ENCODE measurements at regions not wholly inside any gene's neighbourhood (a gene's known extent, or its start where the extent isn't known, plus 50 kb on each side); places are given as distances from the start of the nearest gene placed in this dataset.
"Not testable (repeated sequence)": the region's sequence is repeated elsewhere in the genome, so short reads cannot be mapped to it uniquely, and the experiment has no call there.

GRCh38 chrX:152037183-152037582 is 62.7 kb upstream of the GABRE start:
- no peak overlapping the region for H4K12ac ChIP-seq (ENCODE audit: low read depth, low read length)

GRCh38 chrX:152031346-152031745 is 56.9 kb upstream of the GABRE start:
- not testable (repeated sequence) for H3K14ac ChIP-seq (ENCODE audit: low read length); H3K9me3 ChIP-seq (ENCODE audit: insufficient read depth, low read depth, low read length); H3K4me1 ChIP-seq (ENCODE audit: control insufficient read depth in 1 of 2, insufficient read depth in 2 of 2, low read length in 2 of 2); H3K4ac ChIP-seq (ENCODE audit: low read depth, low read length); H4K8ac ChIP-seq (ENCODE audit: low read depth, low read length); H3K27me3 ChIP-seq (ENCODE audit: insufficient read depth, low read length); H3K36me3 ChIP-seq (ENCODE audit: control insufficient read depth in 1 of 2, insufficient read depth in 2 of 2, low read length in 2 of 2); H3K79me1 ChIP-seq (ENCODE audit: low read length); DNase-seq; H3K23ac ChIP-seq (ENCODE audit: low read length); H3K79me2 ChIP-seq (ENCODE audit: control insufficient read depth, insufficient read depth, low read length, poor library complexity); H4K91ac ChIP-seq (ENCODE audit: low read depth, low read length); H2BK12ac ChIP-seq (ENCODE audit: low read length); H3K18ac ChIP-seq (ENCODE audit: low read length); H4K12ac ChIP-seq (ENCODE audit: low read depth, low read length); H2AFZ ChIP-seq (ENCODE audit: insufficient read depth, low read length, poor library complexity); H2AK5ac ChIP-seq (ENCODE audit: low read length); H3K4me2 ChIP-seq (ENCODE audit: low read length); H3K9ac ChIP-seq (ENCODE audit: low read length); H3K27ac ChIP-seq (ENCODE audit: low read depth, low read length); H3K4me3 ChIP-seq (ENCODE audit: low read depth, low read length); H2BK5ac ChIP-seq (ENCODE audit: low read depth, low read length, poor library complexity); H2BK120ac ChIP-seq (ENCODE audit: insufficient read depth, low read length, poor library complexity)
- no CpG with 5 or more reads among the region's 1 CpG for WGBS (ENCODE audit: extremely low coverage, insufficient coverage, insufficient read length)

More at GRCh38 chrX:152037183-152037582, 62.7 kb upstream of the GABRE start:
- Histone ChIP-seq H3K9me3 (ENCODE audit: insufficient read depth, low read depth, low read length) (no peaks in the 10 kb centered on the region), H2BK120ac (ENCODE audit: insufficient read depth, low read length, poor library complexity) (no peak overlapping the region), H2BK5ac (ENCODE audit: low read depth, low read length, poor library complexity) (no peak overlapping the region), H3K4me3 (ENCODE audit: low read depth, low read length) (no peak overlapping the region), H4K8ac (ENCODE audit: low read depth, low read length) (no peak overlapping the region), H3K9ac (ENCODE audit: low read length) (no peak overlapping the region), H3K23ac (ENCODE audit: low read length) (no peak overlapping the region), H2BK12ac (ENCODE audit: low read length) (no peak overlapping the region), H2AK5ac (ENCODE audit: low read length) (no peak overlapping the region), H3K4me2 (ENCODE audit: low read length) (no peak overlapping the region), H2AFZ (ENCODE audit: insufficient read depth, low read length, poor library complexity) (no peak overlapping the region), H3K18ac (ENCODE audit: low read length) (no peak overlapping the region), H3K4me1 (ENCODE audit: control insufficient read depth in 1 of 2, insufficient read depth in 2 of 2, low read length in 2 of 2) (no peaks in the 10 kb centered on the region), H3K79me2 (ENCODE audit: control insufficient read depth, insufficient read depth, low read length, poor library complexity) (no peaks in the 10 kb centered on the region), H3K79me1 (ENCODE audit: low read length) (no peaks in the 10 kb centered on the region), H3K14ac (ENCODE audit: low read length) (no peak overlapping the region), H3K4ac (ENCODE audit: low read depth, low read length) (no peak overlapping the region), H3K27ac (ENCODE audit: low read depth, low read length) (no peak overlapping the region), H3K36me3 (ENCODE audit: control insufficient read depth in 1 of 2, insufficient read depth in 2 of 2, low read length in 2 of 2) (no peaks in the 10 kb centered on the region), H4K91ac (ENCODE audit: low read depth, low read length) (no peak overlapping the region), H3K27me3 (ENCODE audit: insufficient read depth, low read length) (no peaks in the 10 kb centered on the region)
- no peak for DNase-seq
- no CpG with 5 or more reads among the region's 1 CpG for WGBS (ENCODE audit: extremely low coverage, insufficient coverage, insufficient read length)

DNA sequence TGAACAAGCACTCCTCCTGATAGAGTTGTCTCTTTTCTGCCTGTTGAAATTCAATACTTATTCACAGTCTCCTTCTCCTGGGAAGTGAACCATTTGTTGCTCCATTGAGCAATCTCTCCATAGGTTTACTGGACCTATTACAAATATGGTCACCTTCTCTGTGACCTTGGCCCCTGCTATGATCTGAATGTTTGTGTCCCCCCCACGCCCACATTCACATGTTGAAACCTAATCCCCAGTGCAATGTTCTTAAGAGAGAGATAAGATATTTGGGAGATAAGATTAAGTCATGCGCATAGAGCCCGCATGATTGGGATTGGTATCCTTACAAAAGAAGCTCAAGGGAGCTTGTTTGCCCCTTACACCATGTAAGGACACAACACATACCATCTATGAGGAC is 54.1 kb upstream of the GABRE start:
- Histone ChIP-seq H3K18ac (ENCODE audit: low read length) (no peak overlapping the region), H2AFZ (ENCODE audit: insufficient read depth, low read length, poor library complexity) (no peak overlapping the region), H2AK5ac (ENCODE audit: low read length) (no peak overlapping the region), H3K4me1 (ENCODE audit: control insufficient read depth in 1 of 2, insufficient read depth in 2 of 2, low read length in 2 of 2) (no peaks in the 10 kb centered on the region), H4K12ac (ENCODE audit: low read depth, low read length) (no peak overlapping the region), H3K27me3 (ENCODE audit: insufficient read depth, low read length) (no peaks in the 10 kb centered on the region), H3K9me3 (ENCODE audit: insufficient read depth, low read depth, low read length) (no peaks in the 10 kb centered on the region), H3K23ac (ENCODE audit: low read length) (no peak overlapping the region), H3K36me3 (ENCODE audit: control insufficient read depth in 1 of 2, insufficient read depth in 2 of 2, low read length in 2 of 2) (no peaks in the 10 kb centered on the region), H2BK120ac (ENCODE audit: insufficient read depth, low read length, poor library complexity) (no peak overlapping the region), H3K4me3 (ENCODE audit: low read depth, low read length) (no peak overlapping the region), H4K91ac (ENCODE audit: low read depth, low read length) (no peak overlapping the region), H3K79me1 (ENCODE audit: low read length) (no peaks in the 10 kb centered on the region), H3K14ac (ENCODE audit: low read length) (no peak overlapping the region), H3K4ac (ENCODE audit: low read depth, low read length) (no peak overlapping the region), H3K27ac (ENCODE audit: low read depth, low read length) (no peak overlapping the region), H3K79me2 (ENCODE audit: control insufficient read depth, insufficient read depth, low read length, poor library complexity) (no peaks in the 10 kb centered on the region), H2BK12ac (ENCODE audit: low read length) (no peak overlapping the region), H3K9ac (ENCODE audit: low read length) (no peak overlapping the region), H2BK5ac (ENCODE audit: low read depth, low read length, poor library complexity) (no peak overlapping the region), H4K8ac (ENCODE audit: low read depth, low read length) (no peak overlapping the region), H3K4me2 (ENCODE audit: low read length) (no peak overlapping the region)
- WGBS (ENCODE audit: extremely low coverage, insufficient coverage, insufficient read length), result no CpG with 5 or more reads among the region's 3 CpGs
- DNase-seq, result peak; percentile 66 to 80

- no peak overlapping the region for H2BK120ac ChIP-seq (ENCODE audit: insufficient read depth, low read length, poor library complexity)
- H3K4me1 ChIP-seq (ENCODE audit: control insufficient read depth in 1 of 2, insufficient read depth in 2 of 2, low read length in 2 of 2), result no peaks in the 10 kb centered on the region
- no peaks in the 10 kb centered on the region for H3K79me1 ChIP-seq (ENCODE audit: low read length)
- no peak overlapping the region for H2BK5ac ChIP-seq (ENCODE audit: low read depth, low read length, poor library complexity)
- H3K27me3 ChIP-seq (ENCODE audit: insufficient read depth, low read length), result no peaks in the 10 kb centered on the region
- no peak overlapping the region for H4K12ac ChIP-seq (ENCODE audit: low read depth, low read length)
- H3K9me3 ChIP-seq (ENCODE audit: insufficient read depth, low read depth, low read length), result no peaks in the 10 kb centered on the region
- no peak overlapping the region for H3K4me2 ChIP-seq (ENCODE audit: low read length)
- no peak overlapping the region for H4K91ac ChIP-seq (ENCODE audit: low read depth, low read length)
- no peak overlapping the region for H3K23ac ChIP-seq (ENCODE audit: low read length)
- no peak overlapping the region for H2AK5ac ChIP-seq (ENCODE audit: low read length)
- no peaks in the 10 kb centered on the region for H3K79me2 ChIP-seq (ENCODE audit: control insufficient read depth, insufficient read depth, low read length, poor library complexity)
- no CpG with 5 or more reads among the region's 5 CpGs for WGBS (ENCODE audit: extremely low coverage, insufficient coverage, insufficient read length)
- H2BK12ac ChIP-seq (ENCODE audit: low read length), result no peak overlapping the region
- no peak overlapping the region for H2AFZ ChIP-seq (ENCODE audit: insufficient read depth, low read length, poor library complexity)
- no peak overlapping the region for H4K8ac ChIP-seq (ENCODE audit: low read depth, low read length)
- H3K27ac ChIP-seq (ENCODE audit: low read depth, low read length), result no peak overlapping the region
- no peak overlapping the region for H3K18ac ChIP-seq (ENCODE audit: low read length)
- no peak overlapping the region for H3K4me3 ChIP-seq (ENCODE audit: low read depth, low read length)
- no peaks in the 10 kb centered on the region for H3K36me3 ChIP-seq (ENCODE audit: control insufficient read depth in 1 of 2, insufficient read depth in 2 of 2, low read length in 2 of 2)
- DNase-seq, result peak; percentile 43 to 71
- no peak overlapping the region for H3K9ac ChIP-seq (ENCODE audit: low read length)
- no peak overlapping the region for H3K4ac ChIP-seq (ENCODE audit: low read depth, low read length)
- no peak overlapping the region for H3K14ac ChIP-seq (ENCODE audit: low read length)
These were observed 51.4 kb upstream of the GABRE start for GRCh38 chrX:152025656-152026440.

Data from trophoblast cell (in vitro differentiated cells and primary cell).